Hematopoietic multipotent progenitor cell treated with erythropoietin and hydrocortisone succinate and interleukin-3 and kit ligand, for 15 days (in vitro differentiated cells): ENCODE measurements at regions not wholly inside any gene's neighbourhood (a gene's known extent, or its start where the extent isn't known, plus 50 kb on each side); places are given as distances from the start of the nearest gene placed in this dataset.

Experiments used
- DNase-seq: peaks from one replicate; pipeline ENCODE4 v3.0.0-alpha.2; 2015; ENCODE audit warnings: low spot score

DNA sequence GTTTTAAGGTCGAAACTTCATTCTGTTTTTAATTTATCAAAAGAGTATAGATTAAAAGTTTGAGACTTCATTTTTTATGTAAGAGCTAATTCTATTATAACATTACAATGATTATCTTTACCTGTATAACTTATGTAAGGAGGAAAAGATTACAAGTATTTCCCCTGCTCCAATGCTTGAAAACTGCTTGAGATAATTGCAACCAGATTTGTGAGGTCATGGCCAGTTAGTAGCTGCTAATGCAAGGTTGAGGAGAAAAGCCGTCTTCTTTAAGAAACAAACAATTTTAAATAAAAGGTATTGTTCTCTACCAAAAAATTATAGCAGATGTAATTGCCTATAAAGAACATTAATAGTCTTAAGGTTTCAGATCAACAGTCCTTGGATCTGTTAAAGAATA is 208.3 kb upstream of the UBE2E2 start:
- DNase-seq, result no peak

DNA sequence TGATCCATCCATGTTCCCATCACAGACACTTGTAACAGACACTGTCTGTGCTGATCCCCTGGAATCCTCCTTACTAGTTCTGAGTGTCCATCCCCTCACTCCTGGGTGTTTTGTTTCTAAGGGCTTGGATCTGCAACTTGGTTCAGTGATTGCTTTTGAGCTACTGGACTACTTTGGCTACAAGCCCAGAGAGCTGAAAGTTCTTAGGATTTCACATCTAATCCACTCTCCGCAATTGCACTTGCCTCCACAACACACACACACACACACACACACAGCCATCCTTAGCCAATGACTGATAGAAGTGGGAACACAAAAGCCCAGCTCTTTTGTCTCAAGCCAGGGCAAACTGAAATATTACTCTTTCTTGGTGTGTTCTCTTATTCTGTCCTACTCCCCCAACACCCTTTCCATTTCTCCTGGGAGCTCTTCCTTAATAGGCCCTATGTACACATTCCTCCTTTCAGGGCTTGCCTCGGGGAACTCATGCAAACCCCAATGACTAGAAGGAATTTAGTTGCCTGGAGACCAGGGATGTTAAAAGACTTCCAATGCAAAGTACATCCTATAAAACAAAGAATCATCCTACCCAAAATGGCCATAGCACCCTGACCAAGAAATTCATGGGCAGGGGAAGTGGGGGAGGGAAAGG is 206.1 kb upstream of the UBE2E2 start:
- no peak for DNase-seq

DNA sequence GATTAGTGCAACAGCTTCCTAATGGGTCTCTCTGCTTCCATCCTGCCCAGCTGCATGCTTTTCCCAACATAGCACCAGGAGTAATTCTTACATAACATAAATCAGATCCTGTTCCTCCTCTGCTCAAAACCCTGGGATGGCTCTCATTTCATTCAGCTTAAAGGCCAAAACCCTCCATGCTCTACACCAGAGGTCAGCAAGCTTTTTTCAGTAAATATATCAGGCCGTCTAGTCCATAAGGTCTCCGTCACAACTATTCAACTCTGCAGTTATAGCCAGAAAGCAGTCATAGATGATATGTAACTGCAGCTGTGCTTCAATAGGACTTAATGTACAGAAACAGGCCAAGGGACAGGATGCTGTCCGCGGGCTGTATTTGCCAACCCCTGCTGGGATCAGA is 202.8 kb upstream of the UBE2E2 start:
- DNase-seq, result no peak

DNA sequence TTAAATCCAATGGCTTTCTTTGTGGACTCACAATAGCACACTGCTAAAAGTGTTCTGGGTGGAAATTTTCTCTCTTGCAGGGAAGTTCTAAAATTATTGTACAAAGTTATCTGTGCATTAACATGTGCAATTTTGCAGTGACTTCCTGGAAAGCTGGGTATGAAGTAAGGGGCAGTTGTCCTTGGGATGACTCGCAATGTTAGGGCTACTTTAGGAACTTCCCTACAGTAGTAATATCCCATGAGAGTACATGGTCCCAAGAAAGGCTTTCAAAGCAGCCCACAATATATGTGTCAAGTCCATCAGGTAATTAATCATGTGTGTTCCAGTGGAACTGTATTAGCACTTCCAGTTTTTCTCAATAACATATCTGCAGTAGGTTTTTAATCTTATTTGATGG is 201.0 kb upstream of the UBE2E2 start:
- DNase-seq, result no peak

DNA sequence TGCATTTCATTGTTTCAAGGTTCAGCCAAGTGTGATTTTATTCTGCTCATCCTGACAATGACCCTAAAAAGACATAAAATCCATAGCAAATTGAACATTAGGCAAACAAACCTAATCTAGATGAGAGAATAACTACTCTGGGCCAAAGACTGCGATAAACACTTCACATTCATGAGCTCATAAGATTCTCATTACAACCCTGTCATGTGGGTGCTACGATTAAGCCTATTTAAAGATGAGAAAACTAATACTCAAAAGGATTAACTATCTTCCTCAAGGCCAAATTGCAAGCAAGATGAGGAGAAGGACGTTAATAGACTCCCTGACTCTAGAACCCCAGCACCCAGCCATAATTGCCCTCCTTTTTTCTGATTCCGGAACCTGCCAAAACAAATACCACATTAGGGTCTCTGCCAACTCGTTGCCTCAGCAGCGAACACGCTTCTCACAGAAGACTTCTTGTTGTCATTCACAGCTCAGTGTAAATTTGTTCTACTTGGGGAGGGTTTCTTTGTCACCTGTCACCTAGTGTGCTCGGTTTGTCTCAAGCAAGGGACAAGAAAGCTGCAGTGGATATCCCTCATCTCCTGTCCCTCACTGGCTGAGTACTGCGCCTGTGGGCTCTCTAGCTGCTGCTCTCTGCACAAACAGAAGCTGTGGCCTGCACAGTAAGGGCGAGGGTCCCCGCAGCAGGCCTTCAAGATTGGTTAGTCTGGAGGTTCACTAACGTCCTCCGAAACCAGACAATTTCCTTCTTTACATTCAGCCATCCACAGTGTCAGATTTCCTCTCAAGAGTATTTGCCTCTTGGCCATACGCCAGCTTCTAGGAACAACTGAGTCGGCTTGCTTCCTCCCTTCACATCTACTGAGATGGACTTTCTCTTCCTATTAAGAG is 200.0 kb upstream of the UBE2E2 start:
- no peak for DNase-seq

DNA sequence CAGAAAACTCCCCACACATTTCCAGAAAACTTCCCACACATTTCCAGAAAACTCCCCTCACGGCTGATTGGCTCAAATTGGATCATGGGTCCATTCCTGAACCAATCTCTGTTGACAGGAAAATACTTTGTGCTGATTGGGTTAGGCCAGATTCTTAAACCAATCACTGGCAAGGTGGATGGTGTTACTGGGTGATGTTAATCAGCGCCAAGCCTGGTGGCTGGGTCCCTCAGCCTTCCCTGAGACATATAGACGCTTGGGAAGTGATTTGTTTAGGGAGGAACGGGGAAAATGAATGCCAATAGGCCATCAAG is 199.4 kb upstream of the UBE2E2 start:
- DNase-seq, result no peak

DNA sequence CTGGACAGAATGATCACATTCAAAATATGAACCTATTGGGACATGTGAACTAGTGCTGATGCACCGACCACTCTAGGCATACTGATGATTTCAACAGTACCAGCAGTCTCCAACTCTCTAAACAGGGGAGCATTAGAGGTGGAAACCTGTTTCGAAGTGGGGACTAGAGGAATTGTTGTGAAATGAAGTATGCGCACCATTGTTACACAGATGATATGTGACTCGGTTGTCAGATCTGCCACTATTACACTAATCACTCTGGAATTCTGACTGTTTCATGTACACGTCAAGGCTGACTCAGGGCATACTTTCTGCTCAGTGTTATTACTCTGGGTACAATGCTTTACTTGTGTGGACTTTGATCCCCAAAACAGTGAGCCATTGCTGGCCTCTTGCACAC is 198.2 kb upstream of the UBE2E2 start:
- no peak for DNase-seq

DNA sequence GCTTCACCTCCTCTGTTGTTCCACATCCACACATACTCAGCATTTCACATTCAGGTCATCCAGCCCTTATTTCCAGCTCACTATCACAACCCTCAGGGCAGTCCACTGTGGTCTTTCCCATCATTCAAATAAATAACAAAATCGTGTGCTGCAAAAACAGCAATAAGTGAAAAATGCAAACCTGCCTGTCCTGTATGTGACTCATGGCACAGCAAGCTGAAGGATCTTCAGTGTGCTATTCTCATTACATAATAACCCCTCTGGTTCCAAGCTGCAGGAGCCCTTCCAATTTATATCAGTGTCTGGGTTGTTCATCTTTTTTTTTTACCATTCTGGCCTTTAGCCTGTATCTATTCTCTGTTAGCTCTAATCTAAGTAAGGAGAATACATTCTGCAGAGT is 185.3 kb upstream of the UBE2E2 start:
- DNase-seq, result no peak

DNA sequence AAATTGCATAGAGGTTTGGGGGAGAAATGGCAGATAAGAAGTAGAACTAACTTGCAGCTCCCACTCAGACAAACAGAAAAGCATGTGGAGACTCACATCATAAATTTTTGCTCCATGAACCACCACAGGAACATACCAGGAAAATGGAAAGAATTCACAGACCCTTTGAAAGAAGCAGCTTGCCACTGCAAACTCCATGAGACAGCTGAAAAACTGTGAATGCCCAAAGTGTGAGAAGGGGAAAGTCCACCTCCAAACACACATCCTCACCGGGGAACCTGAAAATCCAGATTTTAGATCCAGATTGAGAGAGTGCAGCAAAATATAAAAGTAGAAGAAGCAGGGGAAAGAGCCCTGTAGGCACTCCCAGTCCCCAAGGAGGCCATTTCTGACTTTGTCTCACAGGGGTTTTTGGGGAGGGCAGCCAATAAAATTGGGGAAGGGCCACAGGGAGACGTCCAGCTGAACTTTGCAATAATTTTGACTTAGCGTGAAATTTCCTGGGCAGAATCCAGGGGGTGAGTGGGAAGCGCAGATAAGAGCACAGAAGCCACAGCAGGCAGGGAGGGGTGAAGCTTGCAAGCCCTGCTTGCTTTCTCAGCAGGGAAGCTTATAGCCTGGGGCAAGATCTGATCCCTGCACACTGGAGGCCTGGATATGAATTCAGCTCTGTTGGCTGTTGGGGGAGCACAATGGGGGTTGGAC is 183.4 kb upstream of the UBE2E2 start:
- no peak for DNase-seq

DNA sequence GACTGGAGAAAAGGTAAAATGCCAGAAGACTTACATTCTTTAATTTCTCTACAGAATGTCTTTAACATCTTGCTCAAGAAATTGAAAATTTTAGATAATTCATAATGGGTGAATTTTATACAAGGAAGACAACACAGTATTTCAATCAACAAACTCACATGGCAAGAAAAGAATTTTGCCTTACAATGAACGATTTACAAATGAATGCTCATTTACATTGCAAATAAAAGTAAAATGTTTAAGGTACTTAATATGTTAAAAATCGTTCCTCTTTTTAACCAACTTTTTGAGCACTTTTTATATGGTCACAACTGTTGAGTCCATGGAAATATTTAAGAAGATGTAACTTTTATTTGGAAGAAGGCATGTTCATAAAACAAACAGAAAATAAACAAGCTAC is 174.8 kb upstream of the UBE2E2 start:
- no peak for DNase-seq

DNA sequence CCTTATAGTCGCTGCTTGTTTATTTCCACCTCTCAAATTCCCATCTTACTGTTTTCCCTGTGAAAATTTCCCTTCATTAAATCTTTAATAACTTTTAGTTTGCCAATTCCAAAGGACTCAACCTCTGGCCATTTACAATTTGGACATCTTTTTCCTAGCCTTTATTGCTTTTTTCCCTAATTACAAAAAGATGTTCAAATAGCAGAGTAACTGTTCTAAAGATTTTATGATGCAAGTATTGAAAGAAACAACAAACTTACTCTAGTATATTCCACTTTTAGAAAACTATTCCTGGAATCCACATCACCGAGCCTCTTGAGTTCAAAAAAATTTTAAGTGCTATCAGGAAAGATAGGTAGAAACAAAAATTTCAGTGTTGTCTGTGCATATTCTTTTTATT is 174.1 kb upstream of the UBE2E2 start:
- DNase-seq, result no peak

DNA sequence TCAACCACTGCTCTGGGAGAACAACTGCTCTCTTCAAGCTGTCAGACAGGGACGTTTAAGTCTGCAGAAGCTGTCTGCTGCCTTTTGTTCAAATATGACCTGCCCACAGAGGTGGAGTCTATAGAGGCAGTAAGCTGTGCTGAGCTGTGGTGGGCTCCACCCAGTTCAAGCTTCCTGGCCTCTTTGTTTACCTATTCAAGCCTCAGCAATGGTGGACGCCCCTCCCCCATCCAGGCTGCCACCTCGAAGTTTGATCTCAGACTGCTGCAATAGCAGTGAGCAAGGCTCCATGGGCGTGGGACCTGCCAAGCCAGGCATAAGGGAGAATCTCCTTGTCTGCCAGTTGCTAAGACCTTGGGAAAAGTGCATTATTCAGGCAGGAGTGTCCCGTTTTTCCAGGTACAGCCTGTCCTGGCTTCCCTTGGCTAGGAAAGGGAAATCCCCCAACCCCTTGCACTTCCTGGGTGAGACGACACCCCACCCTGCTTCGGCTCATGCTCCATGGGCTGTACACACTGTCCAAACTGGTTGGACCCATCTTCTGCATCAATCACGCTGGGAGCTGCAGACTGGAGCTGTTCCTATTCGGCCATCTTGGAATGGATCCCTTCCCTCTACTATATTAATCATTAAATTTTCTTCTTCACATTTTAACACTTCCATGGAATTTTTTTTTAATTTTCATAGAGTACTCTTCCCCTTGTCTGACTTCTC is 167.0 kb upstream of the UBE2E2 start:
- no peak for DNase-seq

DNA sequence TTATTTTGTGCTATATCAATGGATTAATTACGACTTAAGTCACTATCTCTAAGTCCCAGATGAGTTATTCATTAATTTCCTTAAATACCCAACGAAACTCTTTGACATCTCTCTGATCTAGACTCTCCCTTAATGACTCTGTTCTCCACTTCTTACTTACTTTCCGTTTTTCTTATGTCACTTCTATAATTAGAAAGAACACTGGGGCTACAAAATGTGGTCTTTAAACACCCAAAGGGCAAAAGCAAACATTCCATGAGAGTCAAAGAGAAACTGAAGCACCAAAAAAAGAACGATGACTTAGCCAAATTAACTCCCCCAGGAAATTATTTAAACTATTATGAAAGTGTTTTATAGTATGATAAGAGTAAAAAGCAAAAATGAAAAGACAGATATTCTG is 166.4 kb upstream of the UBE2E2 start:
- no peak for DNase-seq

DNA sequence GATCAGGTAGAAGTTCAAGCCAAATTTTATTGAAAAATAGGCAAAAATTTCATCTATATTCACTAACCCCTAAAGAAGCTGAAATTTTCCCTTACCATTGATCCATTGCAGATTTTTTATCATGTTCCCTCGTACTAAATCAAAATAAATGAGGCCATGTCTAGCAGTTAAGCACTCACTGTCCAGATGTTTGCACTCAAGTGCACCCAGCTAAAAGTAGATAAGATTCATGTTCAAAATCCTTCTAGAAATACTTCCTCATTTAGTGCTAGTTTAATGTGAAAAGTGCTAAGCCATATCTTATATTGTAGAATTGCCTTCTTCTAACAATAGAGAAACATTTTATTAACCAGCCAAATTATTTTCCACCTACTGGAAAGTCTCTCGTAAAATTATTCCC is 164.7 kb upstream of the UBE2E2 start:
- DNase-seq, result no peak

DNA sequence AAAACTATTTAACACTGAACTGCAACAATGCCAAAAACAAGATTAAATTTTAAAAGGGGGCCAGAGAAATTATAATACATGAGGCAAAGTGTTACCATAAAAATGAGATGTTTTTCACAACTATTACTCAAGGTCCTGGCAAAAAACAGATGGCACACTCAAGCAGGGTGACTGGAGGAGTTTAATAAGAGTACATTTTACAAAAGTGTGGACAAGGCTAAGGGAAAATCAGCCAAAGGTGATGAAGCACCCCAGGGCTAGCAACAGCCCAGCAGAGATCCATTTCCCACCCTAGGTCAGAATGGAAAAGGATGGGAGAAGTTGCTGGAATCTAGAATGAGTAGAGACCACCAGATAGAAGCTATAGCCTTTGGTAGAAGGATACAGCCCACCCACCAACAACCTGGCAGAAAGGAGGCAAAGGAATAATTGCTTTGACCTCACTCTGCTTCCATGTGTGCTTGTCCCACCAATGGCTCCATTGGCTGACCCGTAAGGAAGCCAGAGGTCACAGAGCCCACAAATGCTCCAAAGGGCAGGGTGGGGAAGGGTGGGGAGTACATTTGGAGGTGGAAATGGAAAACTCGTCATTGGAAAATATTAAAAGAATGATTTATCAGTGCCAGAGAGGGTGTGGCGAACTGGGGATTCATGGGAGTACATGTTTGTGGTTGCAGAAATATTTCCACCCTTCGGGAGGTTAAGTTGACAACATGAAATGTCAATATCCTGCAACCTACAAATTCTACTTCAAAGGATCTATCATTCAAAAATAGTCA is 161.0 kb upstream of the UBE2E2 start:
- no peak for DNase-seq

DNA sequence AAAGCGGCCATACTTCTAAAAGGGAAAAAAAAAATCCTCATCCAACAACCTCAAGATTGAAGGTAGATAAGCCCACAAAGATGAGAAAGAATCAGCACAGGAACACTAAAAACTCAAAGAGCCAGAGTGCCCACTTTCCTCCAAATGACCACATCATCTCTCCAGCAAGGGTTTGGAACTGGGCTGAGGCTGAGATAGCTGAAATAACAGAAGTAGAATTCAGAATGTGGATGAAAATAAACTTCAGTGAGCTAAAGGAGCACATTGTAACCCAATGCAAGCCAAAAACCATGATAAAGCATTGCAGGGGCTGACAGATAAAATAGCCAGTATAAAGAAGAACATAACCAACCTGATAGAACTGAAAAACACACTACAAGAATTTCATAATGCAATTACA is 158.7 kb upstream of the UBE2E2 start:
- DNase-seq, result no peak

DNA sequence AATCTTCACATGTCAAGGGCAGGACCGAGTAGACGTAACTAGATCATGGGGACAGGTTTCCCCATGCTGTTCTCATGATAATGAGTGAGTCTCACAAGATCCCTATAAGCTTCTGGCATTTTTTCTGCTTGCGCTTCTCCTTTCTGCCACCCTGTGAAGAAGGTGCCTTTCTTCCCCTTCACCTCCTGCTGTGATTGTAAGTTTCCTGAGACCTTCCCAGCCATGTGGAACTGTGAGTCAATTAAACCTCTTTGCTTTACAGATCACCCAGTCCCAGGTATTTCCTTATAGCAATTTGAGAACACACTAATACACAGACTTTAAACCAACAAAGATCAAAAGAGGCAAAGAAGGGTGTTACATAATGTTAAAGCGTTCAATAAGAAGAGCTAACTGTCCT is 156.6 kb upstream of the UBE2E2 start:
- DNase-seq, result no peak

DNA sequence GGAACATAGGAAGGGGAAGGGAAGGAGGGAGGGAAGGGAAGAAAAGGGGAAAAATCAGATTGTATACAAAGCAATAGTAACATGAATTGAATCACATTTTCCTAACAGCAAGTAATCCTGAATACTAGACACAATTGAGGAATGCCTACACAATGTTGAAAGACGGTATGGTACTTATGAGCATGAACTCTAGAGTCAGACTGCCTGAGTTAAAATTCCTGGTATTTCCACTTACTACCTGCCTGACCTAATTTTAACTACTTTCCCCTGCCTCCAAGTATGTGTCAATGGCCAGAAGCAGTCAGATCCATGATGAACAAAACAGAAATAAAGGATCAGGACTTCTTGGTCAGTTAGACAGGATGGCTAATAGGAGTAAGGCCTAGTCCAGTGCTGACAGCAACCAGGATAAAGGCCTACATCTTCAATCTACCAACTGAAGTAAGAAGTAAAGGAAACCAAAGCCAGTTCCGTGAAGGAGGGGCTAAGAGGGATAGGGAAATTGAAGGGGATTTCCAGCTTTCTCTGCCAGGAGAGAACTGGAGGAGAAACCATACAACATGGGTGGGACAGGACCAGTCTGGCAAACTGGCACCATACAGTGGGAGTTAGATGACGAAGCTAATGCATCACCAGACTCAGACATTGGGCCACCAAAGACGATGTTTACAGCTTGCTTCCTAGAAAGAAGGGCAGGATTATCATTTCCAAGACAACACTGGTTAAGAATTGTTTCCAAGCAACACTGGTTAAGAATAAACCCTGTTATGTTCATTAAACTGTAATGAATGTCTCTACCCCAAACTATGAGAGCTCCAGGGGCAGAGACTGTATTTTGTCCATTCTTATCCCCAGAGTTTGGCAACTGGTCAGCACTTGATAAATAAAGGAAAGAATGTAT is 151.6 kb upstream of the UBE2E2 start:
- DNase-seq, result no peak

DNA sequence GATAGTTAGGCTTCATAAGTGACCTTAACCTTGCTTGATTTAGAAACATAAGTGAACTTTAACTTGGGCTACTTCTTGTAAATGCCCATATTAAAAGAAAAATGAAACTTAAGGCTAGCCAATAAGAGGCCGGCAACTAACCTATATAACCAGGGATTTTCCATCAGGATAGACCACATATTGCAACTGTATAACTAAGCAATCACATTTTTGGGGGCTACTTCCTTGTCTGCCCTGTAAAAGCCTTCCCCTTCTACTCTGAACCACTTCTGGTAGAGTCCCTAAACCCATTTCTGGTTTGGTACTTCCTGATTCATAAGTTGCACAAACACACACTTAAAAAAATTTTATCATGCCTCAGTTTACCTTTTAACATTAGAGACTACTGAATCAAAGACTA is 150.9 kb upstream of the UBE2E2 start:
- DNase-seq, result no peak

DNA sequence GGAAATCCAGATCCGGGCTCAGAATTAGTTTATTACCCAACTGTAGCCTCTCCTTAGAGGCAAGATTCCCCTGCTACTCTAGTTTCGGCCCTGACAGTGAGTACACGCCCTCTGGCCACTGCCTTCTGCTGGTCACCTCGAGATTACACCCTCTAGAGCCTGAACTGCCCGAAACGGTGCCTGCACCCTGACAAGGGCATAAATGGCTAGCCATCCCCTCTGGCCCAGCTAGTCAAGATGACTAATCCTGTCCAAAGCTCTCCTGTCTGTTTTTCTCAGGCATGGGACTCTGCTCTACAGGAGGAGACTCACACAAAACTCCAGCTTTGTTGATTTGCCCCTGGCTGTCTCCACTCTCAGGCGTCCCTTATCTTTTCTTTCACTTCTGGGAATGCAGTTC is 150.5 kb upstream of the UBE2E2 start:
- no peak for DNase-seq
